ENCODE measurements at regions not wholly inside any gene's neighbourhood (a gene's known extent, or its start where the extent isn't known, plus 50 kb on each side); places are given as distances from the start of the nearest gene placed in this dataset.

GRCh38 chr5:10868956-10869355 is 107.9 kb upstream of the DAP start:
- no peak for DNase-seq
- intact Hi-C loops (cut with DNase I) = loop anchor here in 2 of 10 donors (10.0 kb wide), 2 partner anchors 306 to 316 kb away; no protein-coding TSS in a partner anchor
- Histone ChIP-seq H3K9me3 (no peaks in the 10 kb centered on the region), H3K4me3 (no peak overlapping the region), H3K36me3 (no peaks in the 10 kb centered on the region), H3K27me3 (no peaks in the 10 kb centered on the region), H3K27ac (no peak overlapping the region), H3K4me1 (no peaks in the 10 kb centered on the region)
- no peak for ATAC-seq
- TF ChIP-seq POLR2A (IDR thresholded peaks at IDR 0.05) = no peak
- TF ChIP-seq CTCF (IDR thresholded peaks at IDR 0.05) = no peak
- 55 to 69% (median 65%) methylated on average over 7 of the region's 7 CpGs for WGBS, 4 donors

- 90 to 93% (median 91%) methylated on average over 13 of the region's 13 CpGs for WGBS, 4 donors
- ATAC-seq = no peak
- Histone ChIP-seq H3K4me1 (no peaks in the 10 kb centered on the region), H3K36me3 (no peaks in the 10 kb centered on the region), H3K4me3 (no peak overlapping the region), H3K27me3 (no peaks in the 10 kb centered on the region), H3K27ac (no peak overlapping the region), H3K9me3 (no peaks in the 10 kb centered on the region)
- TF ChIP-seq POLR2A (IDR thresholded peaks at IDR 0.05) = no peak
- intact Hi-C loops (cut with DNase I) = loop anchor here in 2 of 10 donors (10.0 kb wide), 2 partner anchors 307 to 317 kb away; no protein-coding TSS in a partner anchor
- DNase-seq = no peak
Observed at GRCh38 chr5:10867389-10868303, 106.6 kb upstream of the DAP start.

- DNase-seq = no peak
- Histone ChIP-seq H3K36me3 (no peaks in the 10 kb centered on the region), H3K4me3 (no peak overlapping the region), H3K9me3 (no peaks in the 10 kb centered on the region), H3K27ac (no peak overlapping the region), H3K27me3 (no peaks in the 10 kb centered on the region), H3K4me1 (no peaks in the 10 kb centered on the region)
- 61 to 70% (median 68%) methylated on average over 4 of the region's 4 CpGs for WGBS, 4 donors
- intact Hi-C loops (cut with DNase I) = loop anchor here in 2 of 10 donors (10.0 kb wide), 2 partner anchors 308 to 318 kb away; no protein-coding TSS in a partner anchor
- TF ChIP-seq POLR2A (IDR thresholded peaks at IDR 0.05) = no peak
- peak in 1 of 12 donors; percentile 16 for TF ChIP-seq CTCF (IDR thresholded peaks at IDR 0.05)
- ATAC-seq = no peak
Observed at GRCh38 chr5:10866913-10867312, 105.9 kb upstream of the DAP start.

DNA sequence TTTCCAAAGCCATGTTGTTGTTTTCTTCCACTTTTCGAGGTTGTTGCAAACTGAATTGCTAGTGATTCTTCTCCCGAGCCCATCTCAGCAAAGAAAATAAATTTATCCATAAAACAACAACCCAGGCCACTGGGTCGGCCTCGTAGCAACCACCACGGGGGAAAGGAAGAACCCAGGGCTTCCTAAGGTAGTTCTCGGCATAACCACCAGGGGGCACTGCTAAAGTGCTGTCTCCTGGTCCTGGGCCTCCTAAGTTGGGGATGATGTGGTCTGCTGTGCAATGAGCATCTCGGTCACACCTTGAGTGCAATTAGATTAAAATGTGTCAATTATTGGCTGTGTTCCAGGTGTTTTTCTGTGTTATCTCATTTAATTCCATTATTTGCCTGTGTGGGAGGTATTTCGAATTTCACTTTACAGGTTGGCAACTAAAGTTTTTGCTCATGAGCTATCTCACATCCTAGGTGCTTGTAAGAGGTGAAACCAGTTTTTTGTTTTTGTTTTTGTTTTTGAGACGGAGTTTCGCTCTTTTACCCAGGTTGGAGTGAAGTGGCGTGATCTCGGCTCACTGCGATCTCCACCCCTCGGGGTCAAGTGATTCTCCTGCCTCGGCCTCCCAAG is 102.8 kb upstream of the DAP start:
- TF ChIP-seq POLR2A (IDR thresholded peaks at IDR 0.05) (no peak), CTCF (IDR thresholded peaks at IDR 0.05) (peak; percentile 48 to 90 (median 72))
- peak in 3 of 4 donors; percentile 56 to 74 (median 67) for ATAC-seq
- H3K27ac ChIP-seq = no peak overlapping the region
- peak in 3 of 5 donors; percentile 24 to 44 (median 34) for DNase-seq
- no peaks in the 10 kb centered on the region for H3K4me1 ChIP-seq
- no peaks in the 10 kb centered on the region for H3K9me3 ChIP-seq
- intact Hi-C loops (cut with DNase I) = loop anchor here in 3 of 10 donors (5.0 to 10.0 kb wide), 3 partner anchors 162 to 321 kb away; no protein-coding TSS in a partner anchor
- H3K4me3 ChIP-seq = no peak overlapping the region
- 69 to 72% (median 71%) methylated on average over 15 of the region's 15 CpGs for WGBS, 4 donors
- H3K27me3 ChIP-seq = peaks cover 0 to 1% (median 0%) of the 10 kb centered on the region in 9 donors
- H3K36me3 ChIP-seq = no peaks in the 10 kb centered on the region

All from heart left ventricle (tissue), 16 donors.